Sigmoid colon (tissue), 6 donors: ENCODE measurements at regions not wholly inside any gene's neighbourhood (a gene's known extent, or its start where the extent isn't known, plus 50 kb on each side); places are given as distances from the start of the nearest gene placed in this dataset.

ENCODE experiments used
- DNase-seq: peaks from one replicate; pipeline ENCODE4 v3.0.0-alpha.2; 2019
- H3K27ac ChIP-seq, 4 donors: fragments of 200-600 bp; sonication (generic); one replicate each; pipeline ENCODE4 v1.5.1; 2016 to 2019; ENCODE audit warnings: mild to moderate bottlenecking in 1 of 4
- H3K27me3 ChIP-seq, 3 donors: fragments of 200-600 bp; sonication (generic); one replicate each; pipeline ENCODE4 v1.5.1; 2019; ENCODE audit warnings: mild to moderate bottlenecking in 1 of 3
- H3K36me3 ChIP-seq, 4 donors: fragments of 200-600 bp; sonication (generic); one replicate each; pipeline ENCODE4 v1.5.1; 2016 to 2019
- H3K4me1 ChIP-seq, 4 donors: fragments of 200-600 bp; sonication (generic); one replicate each; pipeline ENCODE4 v1.5.1; 2017 to 2019
- H3K4me3 ChIP-seq, 4 donors: fragments of 200-600 bp; sonication (generic); one replicate each; pipeline ENCODE4 v1.5.1; 2017 to 2019; ENCODE audit warnings: mild to moderate bottlenecking in 2 of 4, moderate library complexity in 1 of 4
- H3K9me3 ChIP-seq, 4 donors: fragments of 200-600 bp in 3 of 4; sonication (generic) in 3 of 4; one replicate each; pipeline versions ENCODE4 v1.5.1 to v1.6.1; 2013 to 2019
- EP300 ChIP-seq, 4 donors: sonication (generic); formaldehyde crosslinking; IDR thresholded peaks; one replicate each; pipeline ENCODE4 v1.6.1; 2017; ENCODE audit warnings: antibody characterized with exemption in 4 of 4
- POLR2A ChIP-seq, 2 donors: fragments of 450-650 bp; IDR thresholded peaks; one replicate each; pipeline ENCODE4 v1.6.1; 2016; ENCODE audit warnings: antibody characterized with exemption in 2 of 2, mild to moderate bottlenecking in 2 of 2, moderate library complexity in 2 of 2
- POLR2AphosphoS5 ChIP-seq, 4 donors: sonication (generic); formaldehyde crosslinking; IDR thresholded peaks; one replicate each; pipeline ENCODE4 v1.6.1; 2017; ENCODE audit warnings: antibody characterized with exemption in 4 of 4
- whole genome bisulfite sequencing, 2 donors: extraction: QIAGEN DNeasy Blood & Tissue Kit; methylation state at CpG; one replicate each; pipeline ENCODE4 v1.1.7; 2013; 5-methylcytosine and 5-hydroxymethylcytosine counted together
- intact Hi-C: fragments of 100-400 bp; cut with DNase I; formaldehyde crosslinking; loops from one replicate; pipeline ENCODE4 v1.15.1; 2023
- TF ChIP-seq, protein P1 (sequence below), 4 experiments: fragments of 450-650 bp in 3 of 4; fragments of 200-600 bp in 1 of 4; IDR thresholded peaks; one replicate each; pipeline ENCODE4 v1.5.1; 2016 to 2019; ENCODE audit warnings: antibody characterized with exemption in 4 of 4, mild to moderate bottlenecking in 3 of 4, moderate library complexity in 2 of 4
- donor health status: healthy with polysubstance abuse.
- donor health status: healthy.

DNA sequence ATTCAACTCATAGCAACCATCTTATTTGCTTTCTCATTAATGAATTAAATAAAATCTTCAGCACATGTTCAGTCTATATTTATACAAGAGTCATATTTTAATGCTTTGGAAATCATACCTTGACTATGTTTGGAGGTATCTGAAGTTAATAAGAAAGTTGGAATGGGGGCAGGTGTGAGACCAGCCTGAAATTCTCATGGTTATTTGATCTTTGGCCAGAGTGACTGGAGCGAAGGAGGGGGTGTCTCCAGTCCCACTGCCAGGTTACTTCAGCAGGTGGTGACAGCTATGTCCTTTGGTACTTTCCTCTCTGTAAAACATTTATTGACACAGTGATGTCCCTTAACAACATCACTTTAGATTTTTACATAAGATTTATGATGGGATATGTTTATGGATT, 318.1 kb upstream of the SGCD start:
- Histone ChIP-seq H3K27me3 (no peaks in the 10 kb centered on the region), H3K36me3 (no peaks in the 10 kb centered on the region), H3K9me3 (no peaks in the 10 kb centered on the region), H3K4me3 (no peak overlapping the region), H3K4me1 (no peaks in the 10 kb centered on the region), H3K27ac (no peak overlapping the region)
- 67 to 76% methylated on average over 1 of the region's 1 CpG for WGBS, 2 donors
- TF ChIP-seq EP300 (IDR thresholded peaks at IDR 0.05) (no peak), POLR2AphosphoS5 (IDR thresholded peaks at IDR 0.05) (no peak), POLR2A (IDR thresholded peaks at IDR 0.05) (no peak)
- TF ChIP-seq, protein P1, sequence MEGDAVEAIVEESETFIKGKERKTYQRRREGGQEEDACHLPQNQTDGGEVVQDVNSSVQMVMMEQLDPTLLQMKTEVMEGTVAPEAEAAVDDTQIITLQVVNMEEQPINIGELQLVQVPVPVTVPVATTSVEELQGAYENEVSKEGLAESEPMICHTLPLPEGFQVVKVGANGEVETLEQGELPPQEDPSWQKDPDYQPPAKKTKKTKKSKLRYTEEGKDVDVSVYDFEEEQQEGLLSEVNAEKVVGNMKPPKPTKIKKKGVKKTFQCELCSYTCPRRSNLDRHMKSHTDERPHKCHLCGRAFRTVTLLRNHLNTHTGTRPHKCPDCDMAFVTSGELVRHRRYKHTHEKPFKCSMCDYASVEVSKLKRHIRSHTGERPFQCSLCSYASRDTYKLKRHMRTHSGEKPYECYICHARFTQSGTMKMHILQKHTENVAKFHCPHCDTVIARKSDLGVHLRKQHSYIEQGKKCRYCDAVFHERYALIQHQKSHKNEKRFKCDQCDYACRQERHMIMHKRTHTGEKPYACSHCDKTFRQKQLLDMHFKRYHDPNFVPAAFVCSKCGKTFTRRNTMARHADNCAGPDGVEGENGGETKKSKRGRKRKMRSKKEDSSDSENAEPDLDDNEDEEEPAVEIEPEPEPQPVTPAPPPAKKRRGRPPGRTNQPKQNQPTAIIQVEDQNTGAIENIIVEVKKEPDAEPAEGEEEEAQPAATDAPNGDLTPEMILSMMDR (IDR thresholded peaks at IDR 0.05) = no peak
- intact Hi-C loops = no loop called here
- DNase-seq = no peak

DNA sequence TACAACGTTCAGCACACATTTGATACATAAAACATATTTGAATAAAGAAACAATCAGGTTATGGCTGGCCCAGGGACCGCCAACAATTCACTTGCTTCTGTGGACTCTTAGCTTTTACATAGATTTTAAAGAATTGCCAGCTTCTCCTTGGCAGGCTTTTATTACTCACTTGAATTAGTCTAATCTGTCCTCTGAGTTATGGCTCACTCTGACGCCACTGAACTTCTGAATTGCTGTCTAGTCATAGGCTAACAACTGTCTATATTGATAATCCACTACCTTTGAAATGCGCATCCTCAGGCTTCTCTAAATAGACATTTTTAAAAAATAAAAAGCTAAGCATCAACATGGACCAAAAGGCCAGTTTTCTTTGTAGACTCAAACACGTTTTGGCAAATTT, 317.4 kb upstream of the SGCD start:
- H3K36me3 ChIP-seq = no peaks in the 10 kb centered on the region
- H3K4me1 ChIP-seq = no peaks in the 10 kb centered on the region
- no peak for DNase-seq
- no peak overlapping the region for H3K27ac ChIP-seq
- intact Hi-C loops = no loop called here
- 64 to 79% methylated on average over 5 of the region's 5 CpGs for whole genome bisulfite sequencing, 2 donors
- H3K27me3 ChIP-seq = no peaks in the 10 kb centered on the region
- TF ChIP-seq POLR2AphosphoS5 (IDR thresholded peaks at IDR 0.05) (no peak), POLR2A (IDR thresholded peaks at IDR 0.05) (no peak), EP300 (IDR thresholded peaks at IDR 0.05) (no peak)
- TF ChIP-seq, protein P1 (IDR thresholded peaks at IDR 0.05) = no peak
- H3K9me3 ChIP-seq = no peaks in the 10 kb centered on the region
- no peak overlapping the region for H3K4me3 ChIP-seq

DNA sequence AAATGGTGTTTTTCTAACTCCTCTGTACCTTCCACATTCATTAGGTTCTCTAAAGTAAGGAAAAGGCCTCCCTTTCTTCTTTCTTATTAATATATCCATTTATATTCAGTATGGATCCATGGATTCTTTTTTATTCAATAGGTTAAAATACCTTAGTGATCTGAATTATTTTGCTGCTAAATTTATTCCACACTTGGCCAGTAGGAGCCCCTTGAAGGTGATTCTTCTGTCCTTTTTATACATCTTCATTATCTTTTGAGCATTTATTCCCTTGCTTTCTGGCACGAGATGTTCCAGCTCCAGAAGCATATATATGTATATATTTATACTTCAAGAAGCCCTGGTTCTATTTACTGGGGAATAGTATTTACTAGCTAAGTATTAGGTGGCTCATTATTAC, 311.8 kb upstream of the SGCD start:
- intact Hi-C loops = no loop called here
- no peak for TF ChIP-seq EP300 (IDR thresholded peaks at IDR 0.05)

DNA sequence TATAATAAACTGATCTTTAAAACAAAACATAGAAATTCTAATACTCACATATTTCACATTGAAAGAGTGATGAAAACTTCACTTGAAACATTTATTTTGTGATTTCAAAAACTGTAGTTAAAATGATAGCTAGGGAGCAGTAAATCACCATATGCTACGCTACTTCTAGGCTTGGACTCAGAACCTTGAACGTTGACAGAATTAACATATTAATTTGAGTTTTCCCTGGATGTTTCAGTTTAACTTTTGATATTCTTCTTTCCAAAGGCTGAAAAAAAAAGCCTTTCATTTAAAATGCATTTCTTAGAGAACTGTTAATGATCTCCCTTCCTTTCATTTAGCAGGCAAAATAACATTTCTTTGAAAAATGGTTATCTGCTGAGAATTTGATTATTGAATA, 307.8 kb upstream of the SGCD start:
- DNase-seq = no peak
- Histone ChIP-seq H3K36me3 (no peaks in the 10 kb centered on the region), H3K27me3 (no peaks in the 10 kb centered on the region), H3K4me1 (peaks cover 0 to 24% (median 19%) of the 10 kb centered on the region in 4 donors), H3K4me3 (no peak overlapping the region), H3K27ac (no peak overlapping the region), H3K9me3 (no peaks in the 10 kb centered on the region)
- TF ChIP-seq EP300 (IDR thresholded peaks at IDR 0.05) (no peak), POLR2AphosphoS5 (IDR thresholded peaks at IDR 0.05) (no peak), POLR2A (IDR thresholded peaks at IDR 0.05) (no peak)
- TF ChIP-seq, protein P1 (IDR thresholded peaks at IDR 0.05) = no peak
- intact Hi-C loops = no loop called here
- 82 to 87% methylated on average over 2 of the region's 2 CpGs for WGBS, 2 donors

More for the DNA sequence above, 311.8 kb upstream of the SGCD start:
- H3K4me3 ChIP-seq = no peak overlapping the region
- H3K4me1 ChIP-seq = peaks cover 0 to 9% (median 2%) of the 10 kb centered on the region in 4 donors
- no peak overlapping the region for H3K27ac ChIP-seq
- H3K9me3 ChIP-seq = no peaks in the 10 kb centered on the region
- no peaks in the 10 kb centered on the region for H3K36me3 ChIP-seq
- 76 to 78% methylated on average over 1 of the region's 1 CpG for WGBS, 2 donors
- no peak for DNase-seq
- no peaks in the 10 kb centered on the region for H3K27me3 ChIP-seq

DNA sequence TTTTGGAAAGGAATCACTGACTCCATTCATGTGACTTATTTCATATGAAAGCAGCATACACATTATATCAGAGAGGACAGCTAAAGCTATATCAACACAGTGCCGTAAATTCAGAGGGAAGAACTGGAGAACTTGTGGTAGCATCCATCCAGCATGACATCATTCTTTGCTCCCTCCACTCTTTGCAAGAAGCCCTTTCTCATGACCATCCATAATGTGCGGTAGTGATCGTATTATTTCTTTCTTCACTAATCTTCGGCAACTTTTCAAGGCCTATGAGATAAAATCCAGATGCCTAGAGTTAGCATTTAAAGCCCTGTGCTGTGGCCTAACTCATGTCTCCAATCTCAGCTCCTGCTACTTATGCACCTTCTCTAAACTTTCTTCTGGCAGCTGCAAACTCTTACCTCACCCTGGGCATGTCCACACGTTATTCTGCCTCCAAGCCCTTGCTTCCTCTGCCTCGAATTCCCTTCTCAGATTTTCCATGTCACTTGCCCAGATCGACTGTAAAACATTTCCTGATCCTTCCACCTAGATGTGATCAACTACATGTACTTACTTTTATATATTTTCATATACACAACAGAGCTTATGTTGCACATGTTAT, 307.3 kb upstream of the SGCD start:
- no peak for TF ChIP-seq EP300 (IDR thresholded peaks at IDR 0.05)
- TF ChIP-seq POLR2A (IDR thresholded peaks at IDR 0.05) = no peak
- no peak for TF ChIP-seq POLR2AphosphoS5 (IDR thresholded peaks at IDR 0.05)
- TF ChIP-seq, protein P1 (IDR thresholded peaks at IDR 0.05) = no peak
- Histone ChIP-seq H3K27me3 (no peaks in the 10 kb centered on the region), H3K27ac (no peak overlapping the region), H3K9me3 (no peaks in the 10 kb centered on the region), H3K36me3 (no peaks in the 10 kb centered on the region), H3K4me1 (peaks cover 0 to 24% (median 19%) of the 10 kb centered on the region in 4 donors), H3K4me3 (no peak overlapping the region)
- intact Hi-C loops = no loop called here
- WGBS, 2 donors = 60 to 71% methylated on average over 7 of the region's 7 CpGs
- DNase-seq = no peak
